Omental fat pad (tissue), 3 donors: ENCODE measurements at regions not wholly inside any gene's neighbourhood (a gene's known extent, or its start where the extent isn't known, plus 50 kb on each side); places are given as distances from the start of the nearest gene placed in this dataset.

Experiments used
- ATAC-seq: fragments of 150-250 bp; one replicate; pipeline ENCODE4 v1.9.1; 2016; ENCODE audit warnings: mild to moderate bottlenecking, moderate library complexity; ENCODE audit not compliant: low FRiP score
- DNase-seq: peaks from one replicate; pipeline ENCODE4 v3.0.0-alpha.2; 2019; ENCODE audit warnings: low spot score
- TF ChIP-seq, protein P1 (sequence below), 3 donors: fragments of 450-650 bp; IDR thresholded peaks; one replicate each; pipeline ENCODE4 v1.5.1; 2016 to 2017; ENCODE audit warnings: antibody characterized with exemption in 3 of 3, mild to moderate bottlenecking in 3 of 3, moderate library complexity in 2 of 3

DNA sequence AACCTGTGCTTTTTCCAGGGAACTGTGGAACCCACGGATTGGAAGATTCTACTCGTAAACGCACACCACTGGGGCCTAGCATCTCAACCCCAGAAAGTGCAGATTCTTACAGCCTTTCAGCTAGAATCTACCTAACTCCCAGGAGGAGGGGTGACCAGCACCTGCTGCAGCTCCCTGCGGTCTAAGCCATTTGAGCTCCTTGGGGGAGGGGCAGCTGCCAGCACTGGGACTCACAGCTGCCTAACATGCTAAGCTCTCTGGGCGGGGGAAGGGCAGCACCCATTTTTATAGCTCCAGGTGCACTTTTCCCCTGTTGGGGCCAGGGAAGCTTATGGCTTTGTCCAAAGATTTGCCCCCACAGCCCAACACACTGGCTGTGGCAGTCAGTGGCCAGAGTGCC is 595.7 kb upstream of the EPHA5 start:
- ATAC-seq (no peak), DNase-seq (no peak)
- TF ChIP-seq, protein P1, sequence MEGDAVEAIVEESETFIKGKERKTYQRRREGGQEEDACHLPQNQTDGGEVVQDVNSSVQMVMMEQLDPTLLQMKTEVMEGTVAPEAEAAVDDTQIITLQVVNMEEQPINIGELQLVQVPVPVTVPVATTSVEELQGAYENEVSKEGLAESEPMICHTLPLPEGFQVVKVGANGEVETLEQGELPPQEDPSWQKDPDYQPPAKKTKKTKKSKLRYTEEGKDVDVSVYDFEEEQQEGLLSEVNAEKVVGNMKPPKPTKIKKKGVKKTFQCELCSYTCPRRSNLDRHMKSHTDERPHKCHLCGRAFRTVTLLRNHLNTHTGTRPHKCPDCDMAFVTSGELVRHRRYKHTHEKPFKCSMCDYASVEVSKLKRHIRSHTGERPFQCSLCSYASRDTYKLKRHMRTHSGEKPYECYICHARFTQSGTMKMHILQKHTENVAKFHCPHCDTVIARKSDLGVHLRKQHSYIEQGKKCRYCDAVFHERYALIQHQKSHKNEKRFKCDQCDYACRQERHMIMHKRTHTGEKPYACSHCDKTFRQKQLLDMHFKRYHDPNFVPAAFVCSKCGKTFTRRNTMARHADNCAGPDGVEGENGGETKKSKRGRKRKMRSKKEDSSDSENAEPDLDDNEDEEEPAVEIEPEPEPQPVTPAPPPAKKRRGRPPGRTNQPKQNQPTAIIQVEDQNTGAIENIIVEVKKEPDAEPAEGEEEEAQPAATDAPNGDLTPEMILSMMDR (IDR thresholded peaks at IDR 0.05): no peak

DNA sequence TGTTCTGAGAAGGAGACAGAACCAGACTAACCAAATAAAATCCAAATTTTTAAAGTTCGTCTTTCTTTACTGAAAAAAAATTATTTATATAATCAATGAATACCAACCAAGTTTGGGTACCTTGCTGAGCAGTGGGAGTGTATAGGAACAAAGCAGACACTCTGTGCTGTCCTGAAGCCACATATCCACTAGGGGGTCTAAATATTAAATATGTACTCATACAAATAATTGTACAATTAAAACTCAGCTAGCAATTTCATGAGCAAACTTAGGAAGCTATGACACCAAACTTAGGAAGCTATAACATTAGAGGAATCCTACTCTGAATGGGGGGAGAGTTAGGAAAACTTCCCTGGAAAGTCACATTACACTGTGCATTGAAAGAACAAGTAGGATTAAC is 582.0 kb upstream of the EPHA5 start:
- ATAC-seq: no peak
- TF ChIP-seq, protein P1 (IDR thresholded peaks at IDR 0.05): no peak
- DNase-seq: no peak

DNA sequence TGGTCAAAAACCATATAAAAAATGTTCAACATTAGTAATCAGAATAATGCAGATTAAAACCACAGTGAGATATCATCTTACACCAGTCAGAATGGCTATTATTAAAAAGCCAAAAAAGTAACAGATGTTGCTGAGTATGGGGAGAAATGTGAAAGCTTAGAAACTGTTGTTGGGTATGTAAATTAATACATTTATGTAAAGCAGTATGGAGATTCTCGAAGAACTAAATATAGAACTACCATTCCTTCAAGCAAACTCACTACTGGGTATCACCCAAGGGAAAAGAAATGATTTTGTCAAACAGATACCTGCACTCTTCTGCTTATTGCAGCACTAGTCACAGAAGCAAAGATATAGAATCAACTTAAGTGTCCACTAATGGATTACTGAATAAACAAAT is 576.4 kb upstream of the EPHA5 start:
- ATAC-seq (no peak), DNase-seq (no peak)
- TF ChIP-seq, protein P1 (IDR thresholded peaks at IDR 0.05): no peak

DNA sequence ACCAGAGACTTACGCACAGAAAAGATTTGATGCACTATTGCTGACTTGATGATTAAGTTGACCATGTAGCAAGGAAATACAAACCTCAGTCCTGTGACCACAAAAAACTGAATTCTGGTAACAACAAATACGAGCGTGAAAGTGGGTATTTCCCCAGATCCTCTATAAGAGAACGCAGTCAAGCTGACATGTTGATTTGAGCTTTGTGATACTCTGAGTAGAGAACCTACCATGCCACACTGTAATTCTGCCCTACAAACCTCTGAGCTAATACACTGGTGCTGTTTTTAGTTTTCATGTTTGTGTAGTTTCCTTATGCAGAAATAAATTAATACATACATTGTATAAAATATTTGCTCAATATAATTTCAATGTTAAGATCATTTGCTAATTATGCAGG is 565.6 kb upstream of the EPHA5 start:
- no peak for DNase-seq
- no peak for ATAC-seq
- TF ChIP-seq, protein P1 (IDR thresholded peaks at IDR 0.05): no peak

DNA sequence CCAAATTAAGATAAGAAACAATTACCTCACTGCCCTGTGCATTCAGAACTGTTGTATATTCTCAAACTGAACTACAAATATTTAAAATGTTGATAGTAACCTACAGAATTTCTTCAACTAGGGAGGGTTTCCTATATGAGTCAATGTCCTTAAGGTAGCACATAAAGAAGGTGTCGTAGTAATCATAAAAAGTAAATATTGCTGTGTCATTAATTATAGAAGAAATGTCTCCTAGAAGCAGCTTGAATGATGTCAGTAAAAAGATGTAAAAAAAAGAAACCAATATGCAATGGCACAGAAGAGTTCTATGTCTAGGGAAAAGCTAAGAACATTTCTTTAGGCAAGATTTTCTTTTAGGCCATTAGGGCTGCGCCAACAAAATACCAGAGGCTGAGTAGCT is 559.6 kb upstream of the EPHA5 start:
- ATAC-seq (no peak), DNase-seq (no peak)
- TF ChIP-seq, protein P1 (IDR thresholded peaks at IDR 0.05): no peak

DNA sequence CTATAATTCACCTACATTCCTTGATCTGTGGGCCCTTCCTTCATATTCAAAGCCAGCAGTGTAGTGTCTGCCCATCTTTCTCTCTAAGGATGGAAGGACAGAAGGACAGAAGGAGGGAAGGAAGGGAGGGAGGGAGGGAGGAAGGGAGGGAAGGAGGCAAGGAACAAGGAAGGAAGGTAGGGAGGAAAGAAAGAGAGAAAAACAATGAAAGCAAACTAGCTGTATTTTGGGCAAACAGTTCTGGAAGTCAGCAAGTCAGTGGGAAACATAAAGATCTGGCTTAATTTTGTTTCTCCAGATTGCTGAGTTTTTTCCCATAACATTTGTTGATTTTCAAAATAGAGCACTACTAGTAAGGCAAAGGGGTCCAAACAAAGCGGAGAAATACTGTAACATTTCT is 555.2 kb upstream of the EPHA5 start:
- ATAC-seq (no peak), DNase-seq (no peak)
- TF ChIP-seq, protein P1 (IDR thresholded peaks at IDR 0.05): no peak

DNA sequence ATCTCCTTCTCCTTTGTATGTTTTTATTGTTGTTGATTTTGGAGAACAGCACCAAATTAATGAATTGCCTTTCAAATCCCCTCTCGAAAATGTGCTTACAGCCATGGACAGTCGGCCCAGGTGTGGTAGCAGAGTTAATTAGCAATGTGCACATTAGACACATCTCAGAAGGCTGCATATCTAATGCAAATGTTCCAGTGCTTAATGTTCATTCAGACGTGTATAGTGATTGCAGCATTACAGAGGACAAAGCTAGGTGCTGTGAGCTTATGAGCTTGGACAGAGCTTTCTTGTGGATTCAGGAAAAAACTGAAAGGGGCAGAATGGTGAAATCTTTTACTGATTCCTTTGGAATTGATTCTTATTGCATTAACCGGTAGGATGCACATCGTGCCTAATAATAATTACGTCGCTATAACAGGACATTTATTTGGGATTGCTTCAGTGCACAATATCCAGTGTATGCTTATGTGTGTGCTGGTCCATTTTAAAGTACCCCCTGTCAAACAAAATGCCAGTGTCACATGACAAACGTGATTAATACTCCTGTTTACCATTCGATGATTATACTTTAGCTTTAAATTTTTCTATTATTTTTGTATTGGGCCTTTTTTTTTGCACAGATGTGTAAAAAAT is 552.9 kb upstream of the EPHA5 start:
- DNase-seq (no peak), ATAC-seq (no peak)
- TF ChIP-seq, protein P1 (IDR thresholded peaks at IDR 0.05): no peak
